ENCODE measurements at regions not wholly inside any gene's neighbourhood (a gene's known extent, or its start where the extent isn't known, plus 50 kb on each side); places are given as distances from the start of the nearest gene placed in this dataset.

GRCh38 chr1:87508247-87508787 lies 179.6 kb downstream of the LMO4 start:
- no peak for DNase-seq (ENCODE audit: low read depth, low spot score)

GRCh38 chr1:87510540-87510939 lies 181.9 kb downstream of the LMO4 start:
- DNase-seq (ENCODE audit: low read depth, low spot score) = no peak

GRCh38 chr1:87511449-87511848 lies 182.8 kb downstream of the LMO4 start:
- no peak for DNase-seq (ENCODE audit: low read depth, low spot score)

- no peak for DNase-seq (ENCODE audit: low read depth, low spot score)
Measured at GRCh38 chr1:87512431-87512830, 183.8 kb downstream of the LMO4 start.

GRCh38 chr1:87513255-87513654 lies 184.6 kb downstream of the LMO4 start:
- peak; percentile 64 for DNase-seq (ENCODE audit: low read depth, low spot score)

- no peak for DNase-seq (ENCODE audit: low read depth, low spot score)
Measured at GRCh38 chr1:87513966-87514660, 185.4 kb downstream of the LMO4 start.

GRCh38 chr1:87515781-87516180 lies 187.1 kb downstream of the LMO4 start:
- DNase-seq (ENCODE audit: low read depth, low spot score) = peak; percentile 87

- no peak for DNase-seq (ENCODE audit: low read depth, low spot score)
Measured at GRCh38 chr1:87518794-87519193, 190.1 kb downstream of the LMO4 start.

GRCh38 chr1:87521452-87521851 lies 192.8 kb downstream of the LMO4 start:
- DNase-seq (ENCODE audit: low read depth, low spot score) = no peak

- DNase-seq (ENCODE audit: low read depth, low spot score) = peak; percentile 29
Measured at GRCh38 chr1:87523466-87523865, 194.8 kb downstream of the LMO4 start.

- DNase-seq (ENCODE audit: low read depth, low spot score) = no peak
Measured at GRCh38 chr1:87524021-87524754, 195.5 kb downstream of the LMO4 start.

- no peak for DNase-seq (ENCODE audit: low read depth, low spot score)
Measured at GRCh38 chr1:87528754-87529517, 200.3 kb downstream of the LMO4 start.

- no peak for DNase-seq (ENCODE audit: low read depth, low spot score)
Measured at GRCh38 chr1:87530042-87530807, 201.5 kb downstream of the LMO4 start.

GRCh38 chr1:87535551-87535950 lies 206.9 kb downstream of the LMO4 start:
- no peak for DNase-seq (ENCODE audit: low read depth, low spot score)

GRCh38 chr1:87539147-87539546 lies 210.5 kb downstream of the LMO4 start:
- no peak for DNase-seq (ENCODE audit: low read depth, low spot score)

- DNase-seq (ENCODE audit: low read depth, low spot score) = no peak
Measured at GRCh38 chr1:87542697-87543096, 214.0 kb downstream of the LMO4 start.

- no peak for DNase-seq (ENCODE audit: low read depth, low spot score)
Measured at GRCh38 chr1:87549738-87550137, 221.1 kb downstream of the LMO4 start.

GRCh38 chr1:87553511-87553910 lies 224.8 kb downstream of the LMO4 start:
- DNase-seq (ENCODE audit: low read depth, low spot score) = no peak

GRCh38 chr1:87555366-87555765 lies 226.7 kb downstream of the LMO4 start:
- DNase-seq (ENCODE audit: low read depth, low spot score) = no peak

GRCh38 chr1:87556326-87556725 lies 227.6 kb downstream of the LMO4 start:
- no peak for DNase-seq (ENCODE audit: low read depth, low spot score)

GRCh38 chr1:87558921-87559320 lies 230.2 kb downstream of the LMO4 start:
- DNase-seq (ENCODE audit: low read depth, low spot score) = no peak

GRCh38 chr1:87560137-87560536 lies 231.5 kb downstream of the LMO4 start:
- no peak for DNase-seq (ENCODE audit: low read depth, low spot score)

Measured in astrocyte of the hippocampus (primary cell).